ENCODE measurements at regions not wholly inside any gene's neighbourhood (a gene's known extent, or its start where the extent isn't known, plus 50 kb on each side); places are given as distances from the start of the nearest gene placed in this dataset.
"Not testable (repeated sequence)": the region's sequence is repeated elsewhere in the genome, so short reads cannot be mapped to it uniquely, and the experiment has no call there.

- no peak overlapping the region for H3K27ac ChIP-seq
- no peak for TF ChIP-seq CTCF (conservative IDR thresholded peaks at IDR 0.05)
These were observed 854.7 kb downstream of the TBC1D22A start for GRCh38 chr22:47617186-47617585.

GRCh38 chr22:47616396-47617020, 854.1 kb downstream of the TBC1D22A start:
- no peak for TF ChIP-seq CTCF (conservative IDR thresholded peaks at IDR 0.05)
- no peak overlapping the region for H3K27ac ChIP-seq

- no peak for TF ChIP-seq CTCF (conservative IDR thresholded peaks at IDR 0.05)
- no peak overlapping the region for H3K27ac ChIP-seq
These were observed 852.6 kb downstream of the TBC1D22A start for GRCh38 chr22:47615051-47615450.

GRCh38 chr22:47613606-47614350, 851.3 kb downstream of the TBC1D22A start:
- no peak overlapping the region for H3K27ac ChIP-seq
- TF ChIP-seq CTCF (conservative IDR thresholded peaks at IDR 0.05), result no peak

- not testable (repeated sequence) for H3K27ac ChIP-seq
These were observed 850.7 kb downstream of the TBC1D22A start for GRCh38 chr22:47613181-47613580.

GRCh38 chr22:47612311-47612910, 850.0 kb downstream of the TBC1D22A start:
- no peak overlapping the region for H3K27ac ChIP-seq
- TF ChIP-seq CTCF (conservative IDR thresholded peaks at IDR 0.05), result no peak

- H3K27ac ChIP-seq, result no peak overlapping the region
- TF ChIP-seq CTCF (conservative IDR thresholded peaks at IDR 0.05), result no peak
These were observed 848.3 kb downstream of the TBC1D22A start for GRCh38 chr22:47610764-47611163.

GRCh38 chr22:47610281-47610680, 847.8 kb downstream of the TBC1D22A start:
- TF ChIP-seq CTCF (conservative IDR thresholded peaks at IDR 0.05), result no peak
- H3K27ac ChIP-seq, result no peak overlapping the region

All from VCaP (cell line).